WI38 (cell line): ENCODE measurements at regions not wholly inside any gene's neighbourhood (a gene's known extent, or its start where the extent isn't known, plus 50 kb on each side); places are given as distances from the start of the nearest gene placed in this dataset.

Experiments
- H3K4me3 ChIP-seq: 2 replicates; pipeline ENCODE4 v1.5.1; 2011; ENCODE audit warnings: low read depth, mild to moderate bottlenecking, control low read depth, low read length
- TF ChIP-seq, protein P1 (sequence below): IDR thresholded peaks from 2 replicates; pipeline ENCODE4 v1.5.1; 2012; ENCODE audit warnings: low read depth, mild to moderate bottlenecking, control low read depth, low read length

GRCh38 chr10:83536426-83536825, 602.9 kb upstream of the GHITM start:
- no peak overlapping the region for H3K4me3 ChIP-seq
- TF ChIP-seq, protein P1, sequence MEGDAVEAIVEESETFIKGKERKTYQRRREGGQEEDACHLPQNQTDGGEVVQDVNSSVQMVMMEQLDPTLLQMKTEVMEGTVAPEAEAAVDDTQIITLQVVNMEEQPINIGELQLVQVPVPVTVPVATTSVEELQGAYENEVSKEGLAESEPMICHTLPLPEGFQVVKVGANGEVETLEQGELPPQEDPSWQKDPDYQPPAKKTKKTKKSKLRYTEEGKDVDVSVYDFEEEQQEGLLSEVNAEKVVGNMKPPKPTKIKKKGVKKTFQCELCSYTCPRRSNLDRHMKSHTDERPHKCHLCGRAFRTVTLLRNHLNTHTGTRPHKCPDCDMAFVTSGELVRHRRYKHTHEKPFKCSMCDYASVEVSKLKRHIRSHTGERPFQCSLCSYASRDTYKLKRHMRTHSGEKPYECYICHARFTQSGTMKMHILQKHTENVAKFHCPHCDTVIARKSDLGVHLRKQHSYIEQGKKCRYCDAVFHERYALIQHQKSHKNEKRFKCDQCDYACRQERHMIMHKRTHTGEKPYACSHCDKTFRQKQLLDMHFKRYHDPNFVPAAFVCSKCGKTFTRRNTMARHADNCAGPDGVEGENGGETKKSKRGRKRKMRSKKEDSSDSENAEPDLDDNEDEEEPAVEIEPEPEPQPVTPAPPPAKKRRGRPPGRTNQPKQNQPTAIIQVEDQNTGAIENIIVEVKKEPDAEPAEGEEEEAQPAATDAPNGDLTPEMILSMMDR, result no peak

DNA sequence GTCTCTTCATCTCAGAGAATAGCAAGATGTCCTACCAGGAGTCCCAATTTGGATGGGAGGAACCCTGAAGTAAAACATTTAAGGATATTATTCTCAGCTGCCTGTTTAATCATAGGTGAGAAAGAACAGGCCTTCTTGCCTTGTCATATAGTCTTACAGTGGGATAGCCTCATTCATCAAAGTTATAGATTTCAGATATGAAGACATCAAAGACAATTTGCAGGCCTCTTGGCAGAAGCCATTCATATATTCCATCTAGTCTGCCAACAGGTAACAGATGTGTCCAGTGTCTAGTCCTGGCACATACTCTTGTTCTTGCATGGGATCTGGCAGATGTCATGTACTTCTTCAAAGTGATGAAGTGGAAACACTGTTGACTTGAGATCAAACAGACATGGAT, 601.3 kb upstream of the GHITM start:
- H3K4me3 ChIP-seq, result no peak overlapping the region
- TF ChIP-seq, protein P1, result no peak

DNA sequence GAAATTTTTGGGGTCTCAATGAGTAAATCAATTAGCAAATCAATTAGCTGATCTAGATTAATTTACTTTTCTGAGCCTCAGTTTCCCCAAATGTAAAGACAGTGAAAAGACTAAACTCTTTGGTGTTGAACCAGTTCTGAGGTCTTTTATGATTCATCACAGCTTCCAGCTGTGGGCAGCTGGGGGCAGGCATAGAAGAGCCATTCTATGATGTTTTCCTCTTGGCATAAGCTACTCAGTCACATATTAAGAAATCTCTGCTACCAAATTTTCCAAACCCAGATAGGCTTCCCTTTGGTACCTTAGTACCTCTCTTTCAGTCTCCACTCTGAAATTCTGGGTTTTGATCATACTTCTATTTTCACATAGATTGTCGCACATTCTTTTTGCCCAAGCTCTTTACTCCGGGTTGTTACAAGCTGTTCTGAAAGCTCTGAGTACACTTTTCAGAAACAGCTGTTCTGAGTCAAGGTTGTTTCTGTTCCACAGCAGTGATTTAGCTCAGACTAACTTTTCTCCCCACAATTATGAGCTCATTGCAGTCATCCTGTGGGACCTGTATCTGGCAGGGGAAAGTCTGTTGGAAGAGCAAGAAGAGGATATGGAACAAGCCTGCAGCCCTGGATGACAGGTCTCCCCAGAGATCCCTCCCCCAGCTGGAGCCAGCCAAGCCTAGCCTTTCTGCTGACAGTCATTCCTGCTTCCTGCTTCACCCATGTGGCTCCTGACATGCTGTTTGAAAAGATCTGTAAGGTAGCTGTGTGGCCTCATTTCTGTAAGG, 599.6 kb upstream of the GHITM start:
- no peak overlapping the region for H3K4me3 ChIP-seq
- TF ChIP-seq, protein P1, result no peak

- TF ChIP-seq, protein P1, result no peak
- no peak overlapping the region for H3K4me3 ChIP-seq
Observed at GRCh38 chr10:83541046-83541445, 598.3 kb upstream of the GHITM start.

GRCh38 chr10:83542774-83543411, 596.4 kb upstream of the GHITM start:
- TF ChIP-seq, protein P1, result no peak
- no peak overlapping the region for H3K4me3 ChIP-seq

GRCh38 chr10:83543691-83544462, 595.4 kb upstream of the GHITM start:
- no peak overlapping the region for H3K4me3 ChIP-seq
- TF ChIP-seq, protein P1, result no peak
